HG02642 (cell line): ENCODE measurements at regions not wholly inside any gene's neighbourhood (a gene's known extent, or its start where the extent isn't known, plus 50 kb on each side); places are given as distances from the start of the nearest gene placed in this dataset.

Experiments used
- ATAC-seq: cut with Tn5 transposase; IDR thresholded peaks from one replicate; pipeline ENCODE4 v1.9.1; 2021; ENCODE audit warnings: mild to moderate bottlenecking; ENCODE audit not compliant: unreplicated experiment, poor library complexity

DNA sequence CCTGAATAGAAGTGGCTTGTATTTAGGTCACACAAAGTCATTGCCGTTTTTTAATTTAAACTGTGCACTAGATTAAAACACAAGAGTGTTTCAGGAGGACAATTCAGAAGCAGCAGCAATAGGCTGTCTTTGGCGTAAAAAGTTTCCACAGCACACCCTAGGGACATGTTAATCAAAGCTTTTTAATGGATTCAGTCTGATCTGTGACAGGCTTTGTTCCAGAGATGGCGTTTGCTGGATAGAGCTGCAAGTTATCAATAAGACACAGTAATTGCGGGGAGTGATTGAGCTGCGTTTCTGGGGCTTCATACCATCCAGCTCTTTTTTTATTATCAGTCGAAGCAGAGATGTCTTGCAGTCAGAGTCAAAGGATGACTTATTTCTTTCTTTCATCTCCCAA is 300.3 kb downstream of the ZNF608 start:
- no peak for ATAC-seq

DNA sequence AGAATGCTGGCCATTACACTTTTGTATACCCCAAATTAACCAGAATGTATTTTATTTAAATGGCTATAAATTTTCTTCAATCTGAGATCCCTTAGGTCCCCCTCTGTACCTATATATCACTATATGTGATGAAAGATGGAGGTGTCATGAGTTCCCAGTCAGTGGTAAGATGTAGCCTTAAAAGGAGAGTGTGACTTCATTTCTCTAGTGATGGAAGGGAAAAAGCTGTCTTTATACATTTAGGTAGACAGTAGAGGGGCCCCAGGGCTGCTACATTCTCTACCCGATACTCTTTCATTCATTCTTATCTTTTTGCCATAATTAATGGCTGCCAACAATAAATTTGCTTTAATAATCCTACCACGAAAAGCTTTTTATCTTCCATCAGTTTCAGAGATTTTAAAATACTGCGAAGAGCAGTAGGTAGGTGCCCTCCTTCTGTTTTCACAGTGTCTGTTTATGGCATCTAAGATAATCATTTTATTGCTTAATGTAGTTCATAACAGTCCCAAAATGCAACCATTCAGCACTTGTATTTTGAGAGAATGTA is 301.3 kb downstream of the ZNF608 start:
- no peak for ATAC-seq

DNA sequence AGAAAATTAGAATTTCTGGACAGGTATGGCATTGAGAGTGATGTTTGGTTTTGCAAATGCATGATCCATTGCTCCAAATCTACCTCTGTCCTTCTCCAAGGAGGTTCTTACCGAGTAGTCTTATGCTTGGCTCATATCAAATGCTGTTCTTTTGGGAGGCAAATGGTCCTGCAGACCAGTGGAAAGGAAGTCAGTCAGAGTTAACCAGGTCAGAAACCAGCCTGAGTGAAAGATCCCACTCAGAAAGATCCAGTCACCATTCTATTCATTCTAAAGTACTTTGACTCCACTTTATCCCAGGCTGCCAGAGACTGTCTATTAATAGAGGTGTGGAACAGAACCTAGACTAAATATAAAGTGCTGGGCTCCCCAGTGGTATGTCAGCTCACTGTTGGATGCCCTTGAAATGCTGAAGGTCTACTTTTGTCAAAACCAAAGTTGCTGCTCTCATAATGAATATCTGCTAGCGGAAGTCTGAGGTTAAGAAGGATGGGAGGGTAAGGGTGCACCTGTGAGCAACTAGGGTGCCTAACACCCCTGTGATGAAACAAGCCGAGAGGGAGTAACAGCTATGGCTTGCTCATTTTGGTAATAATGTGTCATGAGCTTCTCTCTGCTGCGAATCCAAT is 302.2 kb downstream of the ZNF608 start:
- ATAC-seq = peak; percentile 100

DNA sequence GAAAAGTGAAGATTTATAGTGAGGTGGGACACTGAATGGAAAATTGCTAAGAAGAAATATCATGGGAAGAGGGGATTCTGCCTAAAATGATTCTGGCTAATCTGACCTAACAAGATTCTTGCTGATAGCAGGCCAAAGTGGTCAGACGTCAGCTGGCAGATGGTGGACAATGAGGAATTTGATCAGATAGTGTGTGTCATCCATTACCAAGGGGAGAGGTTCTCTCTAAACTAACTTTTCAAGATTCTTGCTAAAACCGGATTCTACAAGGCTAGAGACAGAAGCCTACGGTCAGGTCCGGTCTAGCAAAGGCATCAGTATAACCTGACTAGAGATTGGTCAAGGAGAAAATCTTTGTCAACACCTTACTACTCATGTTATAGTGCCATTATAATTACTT is 306.0 kb downstream of the ZNF608 start:
- no peak for ATAC-seq

DNA sequence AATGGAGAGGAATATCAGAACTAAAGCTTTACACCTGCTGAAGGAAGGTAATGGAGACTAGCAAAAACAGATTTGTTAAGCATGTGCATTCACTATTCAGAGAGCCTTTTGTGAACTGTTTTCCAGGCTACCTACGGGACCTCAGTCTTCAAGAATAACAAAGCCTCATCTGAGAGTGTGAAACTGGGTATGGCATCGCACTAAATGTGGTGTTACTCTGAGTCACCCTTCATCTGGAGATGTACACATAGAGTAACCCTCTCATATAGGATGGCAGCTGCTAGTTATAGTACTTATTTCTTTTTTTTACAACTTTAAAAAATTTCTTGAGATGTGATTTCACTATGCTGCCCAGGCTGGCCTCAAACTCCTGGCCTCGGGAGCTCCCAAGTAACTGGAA is 306.8 kb downstream of the ZNF608 start:
- ATAC-seq = no peak

DNA sequence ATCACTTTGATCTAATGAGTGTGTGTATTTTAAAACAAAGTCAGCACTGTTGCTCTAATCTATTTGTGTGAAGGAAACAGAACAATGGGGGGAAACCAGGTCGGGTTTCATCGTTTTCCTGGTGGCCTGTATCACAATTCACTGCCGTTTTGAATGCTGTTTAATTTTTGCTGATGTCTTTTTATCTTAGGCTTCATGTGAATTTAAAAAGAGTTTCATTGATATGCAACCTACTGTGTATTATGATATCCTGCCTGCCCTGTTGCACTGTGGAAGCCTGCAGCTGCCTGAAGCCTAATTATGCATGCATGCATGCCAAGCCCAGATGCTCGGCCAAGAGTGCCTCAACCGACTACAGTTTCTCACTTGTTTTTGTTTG is 307.5 kb downstream of the ZNF608 start:
- ATAC-seq = no peak

DNA sequence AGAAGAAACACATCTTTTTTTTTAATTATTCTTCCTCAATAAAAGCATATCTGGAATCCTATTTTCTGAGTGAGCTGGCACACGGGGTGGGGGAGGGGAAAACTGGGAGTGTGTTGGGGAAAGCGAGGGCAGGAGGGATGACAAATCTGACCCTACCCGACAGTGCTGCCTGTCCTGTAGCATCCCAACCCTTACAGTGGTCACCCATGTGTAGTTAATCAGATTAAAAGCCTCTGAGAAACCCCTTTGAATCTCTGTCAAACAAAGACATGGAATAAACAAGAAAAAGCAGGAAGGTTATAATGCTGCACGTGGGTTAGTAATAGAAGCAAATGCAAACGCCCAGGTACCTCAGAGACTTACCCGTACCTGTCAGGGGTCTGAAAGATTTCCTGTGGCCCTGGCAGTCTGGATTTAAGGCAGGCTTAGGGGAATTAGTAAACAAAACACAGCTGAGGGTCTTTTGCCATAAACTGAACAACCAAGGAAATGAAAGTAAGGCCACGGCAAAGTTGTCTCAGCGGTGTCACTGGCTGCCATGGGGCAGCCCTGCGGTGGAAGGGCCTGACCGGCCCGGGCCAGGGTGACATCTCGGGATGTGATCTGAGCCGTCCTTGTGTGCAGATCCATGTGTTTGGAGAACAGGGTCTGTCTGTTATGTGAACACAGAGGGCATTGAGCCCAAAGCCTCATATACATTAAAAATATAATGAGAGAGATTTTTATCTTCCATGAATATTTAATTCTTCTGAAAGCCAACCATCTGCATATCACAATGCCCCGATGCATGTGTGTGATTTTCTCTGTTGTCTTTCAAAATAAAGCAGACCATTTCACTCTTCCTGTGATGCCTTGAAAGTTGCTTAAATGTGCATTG is 308.2 kb downstream of the ZNF608 start:
- no peak for ATAC-seq

DNA sequence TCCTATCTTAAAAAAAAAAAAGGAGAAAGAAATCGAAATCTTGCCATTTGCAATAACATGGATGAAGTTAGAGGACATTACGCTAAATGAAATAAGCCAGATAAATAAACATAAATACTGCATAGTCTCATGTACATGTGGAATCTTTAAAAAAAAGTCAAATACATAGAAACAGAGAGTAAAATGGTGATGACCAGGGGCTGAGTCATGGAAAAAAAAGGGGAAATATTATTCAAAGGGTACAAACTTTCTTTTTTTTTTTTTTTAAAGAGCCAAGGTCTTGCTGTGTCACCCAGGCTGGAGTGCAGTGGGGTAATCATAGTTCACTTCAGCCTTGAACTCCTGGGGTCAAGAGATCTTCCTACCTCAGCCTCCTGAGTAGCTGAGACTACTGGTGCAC is 310.1 kb downstream of the ZNF608 start:
- ATAC-seq = no peak

DNA sequence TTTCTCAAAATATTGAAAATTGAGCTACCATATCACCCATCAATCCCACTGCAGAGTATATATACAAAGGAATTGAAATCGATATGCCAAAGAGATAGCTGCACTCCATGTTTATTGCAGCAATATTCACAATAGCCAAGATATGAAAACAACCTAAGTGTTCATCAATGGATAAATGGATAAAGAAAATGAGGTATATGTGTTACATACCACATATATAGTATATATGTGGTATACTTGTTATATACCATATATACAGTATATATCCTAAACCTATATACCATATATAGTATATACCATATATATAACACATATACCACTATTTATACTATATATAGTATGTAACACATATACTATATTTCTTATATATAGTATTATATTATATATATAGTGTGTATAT is 313.3 kb downstream of the ZNF608 start:
- ATAC-seq = no peak

DNA sequence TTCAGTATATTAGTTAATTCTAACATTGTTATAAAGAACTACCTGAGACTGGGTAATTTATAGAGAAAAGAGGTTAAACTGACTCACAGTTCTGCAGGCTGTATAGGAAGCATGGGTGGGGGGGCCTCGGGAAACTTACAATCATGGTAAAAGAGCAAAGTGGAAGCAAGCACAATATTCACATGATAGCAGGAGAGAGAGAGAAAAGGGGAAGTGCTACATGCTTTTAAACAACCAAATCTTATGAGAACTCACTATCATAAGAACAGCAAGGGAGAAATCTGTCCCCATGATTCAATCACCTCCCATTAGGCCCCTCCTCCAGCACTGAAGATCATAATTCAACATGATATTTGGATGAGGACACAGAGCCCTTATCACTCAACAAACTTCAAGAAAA is 324.9 kb downstream of the ZNF608 start:
- ATAC-seq = no peak

DNA sequence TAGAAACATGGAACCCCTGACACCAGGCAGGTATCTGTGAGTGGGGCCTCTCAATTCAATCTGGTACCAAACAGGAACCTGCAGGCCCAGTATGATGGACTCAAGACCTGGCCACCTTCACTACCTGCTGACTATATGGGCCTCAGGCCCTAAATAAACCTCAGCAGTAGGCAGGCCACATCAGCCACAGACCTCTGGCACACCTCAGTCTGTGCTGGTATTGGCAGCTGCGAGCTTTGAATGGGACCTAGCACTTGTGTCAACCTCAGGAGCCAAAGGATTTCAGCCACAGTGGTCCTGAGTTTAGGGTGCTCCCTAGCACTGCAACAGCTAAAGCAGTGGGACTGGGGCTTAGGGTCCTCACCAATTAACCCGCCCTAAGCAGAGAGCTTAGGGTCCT is 325.5 kb downstream of the ZNF608 start:
- no peak for ATAC-seq

DNA sequence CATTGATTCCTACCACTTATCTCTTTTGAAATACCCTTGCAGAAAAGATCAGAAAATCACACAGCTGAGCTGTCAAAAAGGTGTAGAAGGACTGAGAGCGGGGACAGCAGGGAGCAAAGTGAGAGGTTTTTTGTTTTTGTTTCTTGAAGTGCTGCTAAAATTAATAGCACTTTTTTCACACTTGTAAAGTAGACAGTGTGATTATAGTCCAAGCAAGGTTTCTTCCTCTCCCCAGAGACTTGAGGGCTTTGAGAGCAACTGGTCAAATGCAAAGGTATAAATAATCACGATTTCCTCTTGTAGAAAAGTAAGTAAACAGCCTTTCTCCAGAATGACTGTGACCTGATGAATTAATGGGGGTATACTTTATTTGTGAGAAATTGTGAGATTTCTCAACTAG is 326.9 kb downstream of the ZNF608 start:
- ATAC-seq = no peak

DNA sequence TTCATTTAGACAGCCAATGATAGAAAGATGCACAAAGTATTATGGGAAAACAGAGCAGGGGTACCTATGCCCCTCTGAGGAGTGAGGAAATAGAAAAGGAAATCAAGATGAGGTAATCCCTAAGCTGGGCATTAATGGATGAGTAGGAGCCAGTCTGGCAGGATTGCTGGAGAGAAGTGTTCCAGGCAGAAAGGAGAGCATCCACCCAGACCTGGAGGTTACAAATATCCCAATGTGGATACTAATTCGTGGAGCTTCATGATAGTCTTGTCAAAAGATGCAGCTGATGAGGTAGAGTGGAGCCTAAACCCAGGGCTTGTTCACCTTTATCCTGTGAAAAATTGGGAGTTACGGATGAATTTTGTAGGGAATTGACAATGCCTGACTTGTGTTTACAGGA is 328.0 kb downstream of the ZNF608 start:
- no peak for ATAC-seq

DNA sequence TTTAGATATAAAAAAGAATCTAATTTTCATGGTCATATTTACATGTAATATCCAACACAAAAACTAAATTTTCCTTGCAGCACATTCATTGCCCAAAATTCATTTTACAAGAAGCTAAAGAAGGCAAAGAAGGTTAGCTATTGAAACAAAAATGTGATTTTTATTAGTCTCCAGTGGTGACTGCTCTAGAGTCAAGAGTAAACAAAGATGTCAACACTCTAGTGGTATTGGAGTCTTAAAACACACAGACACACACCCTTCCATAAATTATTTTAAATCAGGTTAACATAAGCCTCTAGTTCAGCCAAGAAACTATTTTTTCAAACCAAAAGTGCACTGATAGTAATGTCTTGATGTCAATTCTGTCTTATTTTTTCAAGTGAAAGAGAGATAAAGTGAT is 329.2 kb downstream of the ZNF608 start:
- no peak for ATAC-seq

DNA sequence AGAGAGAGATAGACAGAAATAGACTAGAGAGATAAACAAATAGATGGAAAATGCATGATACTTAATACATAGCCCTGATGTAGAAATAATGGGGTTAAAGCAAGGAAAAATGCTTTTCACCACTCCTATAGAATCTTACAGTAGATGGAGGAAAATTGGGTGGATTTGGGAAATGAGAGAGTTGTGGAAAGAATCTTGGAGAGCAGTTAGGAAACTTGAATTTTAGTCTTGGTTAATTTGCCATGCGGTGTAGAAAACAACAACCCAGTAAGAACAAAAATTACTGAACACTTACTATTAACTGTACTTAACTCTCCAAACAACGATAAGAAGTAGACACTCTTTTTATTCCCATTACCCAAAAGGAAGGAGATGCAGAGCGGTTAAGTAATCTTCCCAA is 329.8 kb downstream of the ZNF608 start:
- no peak for ATAC-seq

DNA sequence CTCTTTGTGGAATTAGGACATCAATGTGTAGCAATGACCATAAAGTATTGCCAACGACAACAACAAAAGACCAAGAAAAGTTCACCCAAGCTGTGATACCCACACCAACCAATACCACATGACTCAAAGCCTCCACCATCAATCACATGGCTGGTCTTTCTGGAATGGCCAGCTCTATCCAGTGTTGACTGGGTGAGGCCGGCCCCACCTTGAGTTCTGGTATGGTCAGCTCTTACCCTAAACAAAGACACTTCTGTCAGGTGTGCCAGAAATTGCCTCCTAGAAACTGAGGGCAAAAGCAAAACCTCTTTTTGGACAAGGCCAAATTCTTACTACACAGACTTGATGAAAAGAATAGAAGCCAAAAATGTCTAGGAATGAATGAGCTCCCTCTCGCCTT is 331.5 kb downstream of the ZNF608 start:
- no peak for ATAC-seq

DNA sequence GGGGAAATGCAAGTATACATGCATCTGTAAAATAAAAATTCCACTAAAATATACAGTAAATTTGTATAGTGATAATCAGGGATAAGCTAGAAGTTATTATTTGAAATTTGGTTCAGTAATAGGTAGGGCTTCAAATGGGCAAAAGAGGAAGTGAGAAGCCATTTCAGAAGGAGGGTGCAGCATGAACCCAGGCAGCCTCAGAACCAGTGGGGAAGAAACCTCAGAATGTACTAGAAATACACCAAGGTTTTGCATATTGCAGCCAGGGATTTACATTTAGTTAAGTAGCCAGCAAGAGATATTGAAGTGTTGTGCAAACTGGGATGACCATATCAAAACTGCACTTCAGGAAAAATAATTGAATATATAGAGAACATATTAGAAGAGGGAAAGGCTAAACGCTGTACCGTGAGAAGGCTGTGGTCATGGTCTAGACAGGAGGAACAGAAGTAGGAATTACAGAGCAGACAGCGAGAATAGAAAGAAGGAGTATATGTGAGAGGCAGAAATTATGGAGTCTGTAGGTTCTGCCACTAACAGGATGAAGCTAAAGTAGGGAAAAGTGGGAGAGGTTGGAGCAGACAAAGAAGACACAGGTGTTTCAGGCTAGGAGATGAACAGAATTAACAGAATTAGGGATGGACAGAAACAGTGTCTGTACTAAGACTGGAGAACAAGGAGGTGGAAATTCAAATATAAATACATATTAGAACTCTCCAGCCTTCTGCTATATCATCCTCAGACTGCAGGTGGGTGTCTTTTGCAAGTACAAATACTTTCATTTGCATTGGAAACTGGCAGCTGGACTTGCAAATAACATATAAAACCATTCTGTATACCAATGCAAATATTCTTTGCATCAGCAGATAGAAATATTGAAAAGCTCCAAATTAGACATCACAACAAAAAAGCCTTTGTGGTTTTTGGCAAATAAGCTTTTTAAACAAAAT is 335.6 kb downstream of the ZNF608 start:
- peak; percentile 90 for ATAC-seq

DNA sequence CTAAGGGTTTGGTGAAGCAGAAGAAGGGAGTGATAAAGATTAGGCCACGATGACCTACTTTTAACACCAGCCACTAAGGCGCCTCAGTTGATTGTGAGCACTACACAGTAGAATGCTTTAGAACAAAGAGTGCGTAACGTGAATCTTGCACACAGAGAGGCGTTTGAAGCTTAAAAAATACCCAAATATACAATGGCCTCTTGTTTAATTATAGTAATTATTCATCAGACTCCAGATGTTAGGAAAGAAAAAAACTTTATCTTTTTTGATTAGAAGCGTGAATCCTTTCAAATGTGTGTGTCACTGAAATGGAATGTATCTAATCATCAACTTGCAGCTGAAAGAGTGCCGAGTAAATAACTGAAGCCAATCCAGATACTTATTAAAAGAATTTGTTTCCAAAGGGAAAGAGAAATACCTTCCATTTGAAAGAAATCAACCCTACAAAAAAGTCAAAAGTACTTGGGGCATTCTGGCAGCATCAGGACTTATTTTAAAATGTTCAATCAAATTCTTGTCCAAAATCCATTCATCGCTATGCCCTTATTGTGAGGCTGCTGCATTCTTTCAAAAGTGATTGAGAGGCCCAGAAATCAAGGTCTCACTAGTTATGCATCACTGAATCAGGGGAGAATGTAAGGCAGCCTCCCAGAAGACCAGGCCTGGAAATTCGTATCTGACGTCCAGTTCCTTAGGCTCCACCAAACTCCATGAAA is 337.5 kb downstream of the ZNF608 start:
- no peak for ATAC-seq

DNA sequence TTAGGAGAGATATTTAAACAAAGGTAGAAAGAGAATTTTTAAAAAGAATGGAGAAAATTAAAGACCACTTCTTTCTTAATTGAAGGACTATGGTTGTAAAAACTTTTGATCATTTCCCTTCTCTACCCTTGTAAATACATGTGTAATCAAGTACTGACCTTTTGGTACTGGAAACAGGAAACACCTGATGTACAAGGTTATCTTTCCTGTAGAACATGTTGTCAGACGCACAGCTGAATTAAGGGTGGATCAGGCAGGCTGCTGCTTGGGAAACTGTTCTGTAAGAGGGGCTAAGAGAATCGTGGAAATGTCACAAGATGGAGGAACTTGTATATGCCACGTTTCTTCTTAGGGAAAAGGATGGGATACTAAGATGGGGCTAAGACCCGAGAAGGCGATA is 341.6 kb downstream of the ZNF608 start:
- no peak for ATAC-seq

DNA sequence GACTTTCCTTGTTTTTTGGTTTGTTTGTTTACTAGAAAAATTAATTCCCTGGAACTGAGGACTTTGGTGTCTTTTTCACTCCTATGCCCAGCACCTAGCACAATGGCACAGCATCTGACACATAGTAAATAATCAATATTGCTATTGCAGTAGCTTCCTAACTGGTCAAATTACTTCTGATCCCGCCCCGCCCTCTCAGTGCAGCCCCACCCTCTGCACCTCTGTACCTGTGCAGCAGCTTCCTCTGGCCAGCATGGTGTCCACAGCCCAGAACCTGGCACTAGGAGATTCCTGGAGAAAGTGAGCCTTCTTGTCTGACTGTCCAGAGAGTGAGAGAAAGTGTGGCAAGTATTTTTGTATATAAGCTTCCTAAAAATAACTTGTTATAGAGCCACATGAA is 343.2 kb downstream of the ZNF608 start:
- no peak for ATAC-seq
